ENCODE measurements at regions not wholly inside any gene's neighbourhood (a gene's known extent, or its start where the extent isn't known, plus 50 kb on each side); places are given as distances from the start of the nearest gene placed in this dataset.
"Not testable (repeated sequence)": the region's sequence is repeated elsewhere in the genome, so short reads cannot be mapped to it uniquely, and the experiment has no call there.

DNA sequence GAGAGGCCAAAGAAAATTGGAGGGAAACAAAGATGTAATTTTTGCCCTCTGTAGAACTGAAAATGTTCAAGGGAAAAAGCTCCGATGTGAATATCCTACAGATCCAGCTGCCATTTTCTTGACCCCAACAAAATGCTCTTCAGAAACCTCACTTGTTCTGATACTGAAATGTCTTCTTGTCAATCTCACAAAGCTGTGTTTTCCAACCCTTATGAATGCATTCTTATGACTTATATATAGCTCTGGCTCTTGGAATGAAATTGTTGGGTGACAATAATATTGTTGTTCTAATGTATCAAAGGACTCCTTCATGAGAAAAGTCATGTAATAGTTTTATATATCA lies 157.1 kb upstream of the TGFBR2 start:
- ATAC-seq = no peak
- TF ChIP-seq SNAI2 (CRISPR knock-in tag; IDR thresholded peaks at IDR 0.05) (no peak), ISL1 (CRISPR knock-in tag; IDR thresholded peaks at IDR 0.05) (no peak), CSDC2 (CRISPR knock-in tag; IDR thresholded peaks at IDR 0.05) (no peak), ZNF565 (CRISPR knock-in tag; conservative IDR thresholded peaks at IDR 0.05; ENCODE audit: low read depth) (no peak), GLIS3 (CRISPR knock-in tag; IDR thresholded peaks at IDR 0.05) (no peak), TOX (CRISPR knock-in tag; IDR thresholded peaks at IDR 0.05; ENCODE audit: borderline replicate concordance) (no peak), OSR1 (CRISPR knock-in tag; IDR thresholded peaks at IDR 0.05) (no peak), ESRRG (CRISPR knock-in tag; IDR thresholded peaks at IDR 0.05) (no peak), ZNF70 (CRISPR knock-in tag; IDR thresholded peaks at IDR 0.05) (no peak), ZC3H10 (CRISPR knock-in tag; IDR thresholded peaks at IDR 0.05) (no peak), TCF4 (CRISPR knock-in tag; IDR thresholded peaks at IDR 0.05; ENCODE audit: borderline replicate concordance) (no peak), RARB (CRISPR knock-in tag; IDR thresholded peaks at IDR 0.05) (no peak)

DNA sequence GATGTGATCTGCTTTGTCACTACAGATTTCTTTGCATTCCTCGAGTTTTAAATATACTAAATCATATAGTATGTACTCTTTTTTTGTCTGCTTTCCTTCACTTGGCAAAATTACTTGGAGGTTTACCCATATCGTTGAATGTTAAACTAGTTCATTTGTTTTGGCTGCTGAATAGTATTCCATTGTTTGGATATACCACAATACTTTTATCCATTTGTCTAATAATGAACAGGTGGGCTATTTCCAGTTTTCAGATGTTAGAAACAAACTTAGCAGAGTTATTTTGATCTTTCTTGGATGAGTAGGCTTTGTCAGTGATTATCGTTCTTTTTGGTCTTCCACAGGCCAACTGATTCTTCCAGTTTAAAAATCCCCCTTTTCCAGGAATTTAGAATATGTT lies 154.0 kb upstream of the TGFBR2 start:
- TF ChIP-seq ZNF8 (CRISPR knock-in tag; IDR thresholded peaks at IDR 0.05) = peak; percentile 98
- TF ChIP-seq, protein P1, sequence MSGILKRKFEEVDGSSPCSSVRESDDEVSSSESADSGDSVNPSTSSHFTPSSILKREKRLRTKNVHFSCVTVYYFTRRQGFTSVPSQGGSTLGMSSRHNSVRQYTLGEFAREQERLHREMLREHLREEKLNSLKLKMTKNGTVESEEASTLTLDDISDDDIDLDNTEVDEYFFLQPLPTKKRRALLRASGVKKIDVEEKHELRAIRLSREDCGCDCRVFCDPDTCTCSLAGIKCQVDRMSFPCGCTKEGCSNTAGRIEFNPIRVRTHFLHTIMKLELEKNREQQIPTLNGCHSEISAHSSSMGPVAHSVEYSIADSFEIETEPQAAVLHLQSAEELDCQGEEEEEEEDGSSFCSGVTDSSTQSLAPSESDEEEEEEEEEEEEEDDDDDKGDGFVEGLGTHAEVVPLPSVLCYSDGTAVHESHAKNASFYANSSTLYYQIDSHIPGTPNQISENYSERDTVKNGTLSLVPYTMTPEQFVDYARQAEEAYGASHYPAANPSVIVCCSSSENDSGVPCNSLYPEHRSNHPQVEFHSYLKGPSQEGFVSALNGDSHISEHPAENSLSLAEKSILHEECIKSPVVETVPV (CRISPR knock-in tag; IDR thresholded peaks at IDR 0.05) = no peak
- TF ChIP-seq RARB (CRISPR knock-in tag; IDR thresholded peaks at IDR 0.05) = no peak
- no peak for TF ChIP-seq ZNF70 (CRISPR knock-in tag; IDR thresholded peaks at IDR 0.05)
- TF ChIP-seq SNAI2 (CRISPR knock-in tag; IDR thresholded peaks at IDR 0.05) = no peak
- TF ChIP-seq OSR1 (CRISPR knock-in tag; IDR thresholded peaks at IDR 0.05) = no peak
- ATAC-seq = no peak

DNA sequence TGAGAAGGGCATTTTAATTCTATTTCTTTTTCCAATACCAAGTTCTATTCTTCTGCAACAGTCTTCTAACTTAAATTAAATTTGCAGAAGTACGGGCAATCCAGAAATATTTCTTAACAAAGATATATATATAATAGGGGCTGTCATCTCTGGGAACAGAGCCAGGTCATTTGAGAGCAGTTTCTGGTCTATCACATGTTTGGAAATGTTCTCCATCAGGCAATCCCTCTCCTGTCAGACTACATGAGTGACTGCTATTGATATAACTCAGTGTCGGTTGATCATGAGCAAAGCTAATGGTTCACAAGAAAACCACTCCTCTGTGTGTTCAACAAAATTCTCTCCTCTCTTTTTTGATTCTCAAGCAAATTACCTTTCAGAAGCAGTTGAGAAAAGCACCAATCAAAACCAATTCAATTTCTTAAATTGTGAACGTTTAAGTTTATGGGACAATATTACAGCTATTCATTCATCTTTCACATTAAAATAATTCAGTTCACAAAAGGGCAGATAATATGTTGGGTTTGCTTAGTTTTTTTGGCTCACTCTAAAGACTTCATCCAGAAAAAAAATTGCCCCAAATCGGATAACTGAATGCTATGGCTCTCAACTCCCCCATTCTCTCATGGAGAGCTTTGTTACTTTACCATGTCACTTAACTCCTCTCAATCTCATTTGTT lies 152.9 kb upstream of the TGFBR2 start:
- TF ChIP-seq GLIS3 (CRISPR knock-in tag; IDR thresholded peaks at IDR 0.05) (no peak), BACH2 (CRISPR knock-in tag; IDR thresholded peaks at IDR 0.05; ENCODE audit: borderline replicate concordance) (no peak), ESRRG (CRISPR knock-in tag; IDR thresholded peaks at IDR 0.05) (no peak), ZC3H10 (CRISPR knock-in tag; IDR thresholded peaks at IDR 0.05) (peak; percentile 53; the same call in 1 of the 2 replicates), PPARA (CRISPR knock-in tag; IDR thresholded peaks at IDR 0.05; ENCODE audit: borderline replicate concordance) (no peak), ISL1 (CRISPR knock-in tag; IDR thresholded peaks at IDR 0.05) (peak; percentile 92), CSDC2 (CRISPR knock-in tag; IDR thresholded peaks at IDR 0.05) (no peak), TOX (CRISPR knock-in tag; IDR thresholded peaks at IDR 0.05; ENCODE audit: borderline replicate concordance) (0 out of 2 replicates have a peak, but pooled peaks have one; percentile 4)
- TF ChIP-seq, protein P2, sequence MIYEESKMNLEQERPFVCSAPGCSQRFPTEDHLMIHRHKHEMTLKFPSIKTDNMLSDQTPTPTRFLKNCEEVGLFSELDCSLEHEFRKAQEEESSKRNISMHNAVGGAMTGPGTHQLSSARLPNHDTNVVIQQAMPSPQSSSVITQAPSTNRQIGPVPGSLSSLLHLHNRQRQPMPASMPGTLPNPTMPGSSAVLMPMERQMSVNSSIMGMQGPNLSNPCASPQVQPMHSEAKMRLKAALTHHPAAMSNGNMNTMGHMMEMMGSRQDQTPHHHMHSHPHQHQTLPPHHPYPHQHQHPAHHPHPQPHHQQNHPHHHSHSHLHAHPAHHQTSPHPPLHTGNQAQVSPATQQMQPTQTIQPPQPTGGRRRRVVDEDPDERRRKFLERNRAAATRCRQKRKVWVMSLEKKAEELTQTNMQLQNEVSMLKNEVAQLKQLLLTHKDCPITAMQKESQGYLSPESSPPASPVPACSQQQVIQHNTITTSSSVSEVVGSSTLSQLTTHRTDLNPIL (CRISPR knock-in tag; IDR thresholded peaks at IDR 0.05; ENCODE audit: low read depth) = peak; percentile 50; the same call in 1 of the 2 replicates
- TF ChIP-seq, protein P3, sequence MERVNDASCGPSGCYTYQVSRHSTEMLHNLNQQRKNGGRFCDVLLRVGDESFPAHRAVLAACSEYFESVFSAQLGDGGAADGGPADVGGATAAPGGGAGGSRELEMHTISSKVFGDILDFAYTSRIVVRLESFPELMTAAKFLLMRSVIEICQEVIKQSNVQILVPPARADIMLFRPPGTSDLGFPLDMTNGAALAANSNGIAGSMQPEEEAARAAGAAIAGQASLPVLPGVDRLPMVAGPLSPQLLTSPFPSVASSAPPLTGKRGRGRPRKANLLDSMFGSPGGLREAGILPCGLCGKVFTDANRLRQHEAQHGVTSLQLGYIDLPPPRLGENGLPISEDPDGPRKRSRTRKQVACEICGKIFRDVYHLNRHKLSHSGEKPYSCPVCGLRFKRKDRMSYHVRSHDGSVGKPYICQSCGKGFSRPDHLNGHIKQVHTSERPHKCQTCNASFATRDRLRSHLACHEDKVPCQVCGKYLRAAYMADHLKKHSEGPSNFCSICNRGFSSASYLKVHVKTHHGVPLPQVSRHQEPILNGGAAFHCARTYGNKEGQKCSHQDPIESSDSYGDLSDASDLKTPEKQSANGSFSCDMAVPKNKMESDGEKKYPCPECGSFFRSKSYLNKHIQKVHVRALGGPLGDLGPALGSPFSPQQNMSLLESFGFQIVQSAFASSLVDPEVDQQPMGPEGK (CRISPR knock-in tag; IDR thresholded peaks at IDR 0.05; ENCODE audit: borderline replicate concordance) = no peak
- ATAC-seq = peak; percentile 90

DNA sequence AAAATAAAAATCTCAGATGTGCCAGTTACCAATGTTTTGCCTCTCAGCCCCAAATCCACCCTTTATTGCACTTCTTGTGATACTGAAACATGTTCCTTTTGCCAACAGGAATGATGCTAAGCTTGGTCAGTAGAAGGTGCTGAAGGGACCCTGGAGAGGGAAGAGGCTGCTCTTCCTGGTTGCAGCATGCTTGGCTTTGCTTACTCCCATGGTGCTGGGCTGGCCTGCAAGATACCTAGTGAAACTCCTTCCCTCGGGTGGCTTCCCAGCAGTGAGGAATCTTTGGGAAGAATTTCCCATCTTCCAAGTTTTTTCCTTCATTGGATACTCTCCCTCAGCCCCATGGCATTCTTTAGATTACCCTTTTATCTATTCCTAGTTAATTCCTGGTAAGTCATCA lies 151.8 kb upstream of the TGFBR2 start:
- TF ChIP-seq, protein P4, sequence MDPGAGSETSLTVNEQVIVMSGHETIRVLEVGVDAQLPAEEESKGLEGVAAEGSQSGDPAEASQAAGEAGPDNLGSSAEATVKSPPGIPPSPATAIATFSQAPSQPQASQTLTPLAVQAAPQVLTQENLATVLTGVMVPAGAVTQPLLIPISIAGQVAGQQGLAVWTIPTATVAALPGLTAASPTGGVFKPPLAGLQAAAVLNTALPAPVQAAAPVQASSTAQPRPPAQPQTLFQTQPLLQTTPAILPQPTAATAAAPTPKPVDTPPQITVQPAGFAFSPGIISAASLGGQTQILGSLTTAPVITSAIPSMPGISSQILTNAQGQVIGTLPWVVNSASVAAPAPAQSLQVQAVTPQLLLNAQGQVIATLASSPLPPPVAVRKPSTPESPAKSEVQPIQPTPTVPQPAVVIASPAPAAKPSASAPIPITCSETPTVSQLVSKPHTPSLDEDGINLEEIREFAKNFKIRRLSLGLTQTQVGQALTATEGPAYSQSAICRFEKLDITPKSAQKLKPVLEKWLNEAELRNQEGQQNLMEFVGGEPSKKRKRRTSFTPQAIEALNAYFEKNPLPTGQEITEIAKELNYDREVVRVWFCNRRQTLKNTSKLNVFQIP (CRISPR knock-in tag; IDR thresholded peaks at IDR 0.05; ENCODE audit: borderline replicate concordance, low read depth) = no peak
- ATAC-seq = no peak

DNA sequence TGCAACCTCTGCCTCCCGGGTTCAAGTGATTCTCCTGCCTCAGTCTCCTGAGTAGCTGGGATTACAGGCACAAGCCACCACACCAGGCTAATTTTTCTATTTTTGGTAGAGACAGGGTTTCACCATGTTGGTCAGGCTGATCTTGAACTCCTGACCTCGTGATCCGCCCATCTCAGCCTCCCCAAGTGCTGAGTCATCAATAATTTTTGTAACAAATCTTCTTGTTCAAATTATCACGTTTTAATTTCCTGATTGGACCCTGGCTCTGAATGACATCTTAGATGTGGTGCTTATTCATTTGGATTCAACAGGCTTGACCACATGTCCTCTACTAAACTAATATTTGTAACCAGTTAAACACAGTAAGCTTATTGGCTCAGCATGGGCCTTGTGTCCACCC lies 151.3 kb upstream of the TGFBR2 start:
- not testable (repeated sequence) for ATAC-seq

All from SK-N-SH treated with all-trans-retinoic acid at 6 μM for 48 hours (cell line).